Mesothelial cell of epicardium (in vitro differentiated cells): ENCODE measurements at regions not wholly inside any gene's neighbourhood (a gene's known extent, or its start where the extent isn't known, plus 50 kb on each side); places are given as distances from the start of the nearest gene placed in this dataset.

Source experiments
- DNase-seq, 2 experiments: peaks; one replicate each; pipeline ENCODE4 v3.0.0; 2021; ENCODE audit warnings: low spot score in 2 of 2; ENCODE audit not compliant: unreplicated experiment in 2 of 2
- H3K27ac Mint-ChIP-seq: 2 replicates; pipeline ENCODE4 v1.8.0; 2021; ENCODE audit warnings: mixed read lengths
- H3K27me3 Mint-ChIP-seq: 2 replicates; pipeline ENCODE4 v1.8.0; 2021; ENCODE audit warnings: low read depth, mixed read lengths
- H3K36me3 Mint-ChIP-seq: 2 replicates; pipeline ENCODE4 v1.8.0; 2021; ENCODE audit warnings: mixed read lengths
- H3K4me1 Mint-ChIP-seq: 2 replicates; pipeline ENCODE4 v1.8.0; 2021; ENCODE audit warnings: mixed read lengths
- H3K4me3 Mint-ChIP-seq: 2 replicates; pipeline ENCODE4 v1.8.0; 2021; ENCODE audit warnings: mild to moderate bottlenecking, moderate library complexity, mixed read lengths
- H3K9me3 Mint-ChIP-seq: 2 replicates; pipeline ENCODE4 v1.8.0; 2021; ENCODE audit warnings: mixed read lengths
- CTCF ChIP-seq: fragments of 200-600 bp; sonication (generic); IDR thresholded peaks from one replicate; pipeline ENCODE4 v1.5.0; 2021; ENCODE audit warnings: antibody characterized with exemption; ENCODE audit not compliant: unreplicated experiment

DNA sequence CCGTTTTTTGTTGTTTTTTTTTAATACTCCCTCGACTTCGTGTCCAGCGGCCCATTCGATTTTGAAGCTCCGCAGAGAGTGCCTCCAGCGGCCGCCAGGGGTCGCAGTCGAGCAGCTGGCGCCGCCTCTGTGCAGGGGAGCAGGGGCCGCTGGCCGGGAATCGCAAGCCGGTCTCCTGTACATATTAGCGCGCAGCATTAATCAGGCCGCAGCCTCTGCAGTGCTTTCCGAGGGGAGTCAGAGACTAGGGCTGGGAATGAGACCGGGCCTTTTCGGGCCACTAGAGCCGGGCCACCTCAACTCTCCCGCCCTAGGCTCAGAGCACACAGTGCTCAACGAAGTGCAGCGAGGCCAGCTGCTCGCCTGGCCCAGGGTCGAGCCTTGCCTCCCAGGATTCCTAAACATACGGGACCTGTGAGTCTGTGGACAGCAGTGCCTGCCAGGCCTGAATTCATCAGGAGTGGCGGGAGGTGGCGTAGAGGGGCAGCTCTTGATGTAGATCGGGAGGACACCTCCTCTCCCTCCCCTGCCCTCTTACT, 81.8 kb downstream of the EMP1 start:
- Mint-ChIP-seq H3K36me3 (no peaks in the 10 kb centered on the region), H3K9me3 (no peaks in the 10 kb centered on the region), H3K4me3 (peak overlapping the region; percentile 15), H3K4me1 (peaks cover 31% of the 10 kb centered on the region), H3K27ac (peak overlapping the region; percentile 21), H3K27me3 (peaks cover 7% of the 10 kb centered on the region)
- TF ChIP-seq CTCF, result peak; percentile 99
- peak; percentile 79 to 92 for DNase-seq

- Mint-ChIP-seq H3K27me3 (peaks cover 7% of the 10 kb centered on the region), H3K27ac (no peak overlapping the region), H3K36me3 (no peaks in the 10 kb centered on the region), H3K4me1 (peaks cover 31% of the 10 kb centered on the region), H3K9me3 (no peaks in the 10 kb centered on the region), H3K4me3 (no peak overlapping the region)
- DNase-seq, result no peak
- no peak for TF ChIP-seq CTCF
Observed at GRCh38 chr12:13277293-13277692, 80.8 kb downstream of the EMP1 start.

GRCh38 chr12:13275241-13276085, 78.9 kb downstream of the EMP1 start:
- Mint-ChIP-seq H3K4me1 (peaks cover 31% of the 10 kb centered on the region), H3K4me3 (no peak overlapping the region), H3K27ac (no peak overlapping the region), H3K9me3 (no peaks in the 10 kb centered on the region), H3K36me3 (no peaks in the 10 kb centered on the region), H3K27me3 (peaks cover 12% of the 10 kb centered on the region)
- TF ChIP-seq CTCF, result no peak
- no peak for DNase-seq

DNA sequence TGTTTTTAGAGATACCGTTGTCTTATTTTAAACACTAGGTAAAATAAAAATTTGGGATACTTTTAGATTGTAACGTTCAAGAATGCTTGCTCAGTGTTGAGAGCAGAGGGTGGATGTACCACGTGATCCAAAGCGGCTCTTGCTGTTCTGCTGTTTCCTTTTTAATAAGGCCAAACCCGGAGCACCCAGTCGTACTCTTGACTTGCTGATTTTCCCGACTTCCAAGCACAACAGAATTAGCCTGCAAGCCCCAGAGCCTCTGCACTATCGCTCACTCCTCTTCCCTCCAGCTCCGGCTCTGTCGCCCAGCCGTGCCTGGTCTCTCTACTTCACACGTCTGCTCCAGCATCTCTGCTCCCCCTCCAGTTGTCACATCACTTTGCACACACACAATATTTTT, 77.3 kb downstream of the EMP1 start:
- Mint-ChIP-seq H3K27ac (no peak overlapping the region), H3K9me3 (no peaks in the 10 kb centered on the region), H3K27me3 (peaks cover 8% of the 10 kb centered on the region), H3K4me1 (peaks cover 26% of the 10 kb centered on the region), H3K4me3 (no peak overlapping the region), H3K36me3 (no peaks in the 10 kb centered on the region)
- no peak for TF ChIP-seq CTCF
- no peak for DNase-seq

- no peak overlapping the region for H3K4me3 Mint-ChIP-seq
- no peak for DNase-seq
- no peak for TF ChIP-seq CTCF
- peaks cover 19% of the 10 kb centered on the region for H3K4me1 Mint-ChIP-seq
- H3K27ac Mint-ChIP-seq, result no peak overlapping the region
- H3K9me3 Mint-ChIP-seq, result no peaks in the 10 kb centered on the region
- peaks cover 8% of the 10 kb centered on the region for H3K27me3 Mint-ChIP-seq
- no peaks in the 10 kb centered on the region for H3K36me3 Mint-ChIP-seq
Observed at GRCh38 chr12:13273097-13273496, 76.6 kb downstream of the EMP1 start.
